Left ventricle myocardium inferior (tissue), 1 donor: ENCODE measurements at regions not wholly inside any gene's neighbourhood (a gene's known extent, or its start where the extent isn't known, plus 50 kb on each side); places are given as distances from the start of the nearest gene placed in this dataset.

Experiments
- DNase-seq: peaks from one replicate; pipeline ENCODE4 v3.0.0-alpha.2; 2020
- H3K27ac ChIP-seq: fragments of 200-600 bp; replicated peaks from 2 replicates; pipeline ENCODE4 v1.8.0; 2021
- H3K27me3 ChIP-seq: fragments of 200-600 bp; 2 replicates; pipeline ENCODE4 v1.8.0; 2021; ENCODE audit warnings: low read depth
- H3K36me3 ChIP-seq: fragments of 200-600 bp; 2 replicates; pipeline ENCODE4 v1.8.0; 2021
- H3K4me1 ChIP-seq: fragments of 200-600 bp; 2 replicates; pipeline ENCODE4 v1.8.0; 2021
- H3K4me3 ChIP-seq: fragments of 200-600 bp; 2 replicates; pipeline ENCODE4 v1.8.0; 2021; ENCODE audit warnings: mild to moderate bottlenecking, moderate library complexity
- H3K9me3 ChIP-seq: fragments of 200-600 bp; replicated peaks from 2 replicates; pipeline ENCODE4 v1.8.0; 2021
- CTCF ChIP-seq: fragments of 200-600 bp; IDR thresholded peaks from 2 replicates; pipeline ENCODE4 v1.8.0; 2021; ENCODE audit warnings: antibody characterized with exemption, mild to moderate bottlenecking, borderline replicate concordance
- intact Hi-C: fragments of 100-400 bp; cut with micrococcal nuclease; formaldehyde crosslinking; loops from one replicate; pipeline ENCODE4 v1.11.0; 2022
- donor health status: DM: no; HTN: yes; CAD: no; lungs with severe emphysema.

- H3K27ac ChIP-seq = no peak overlapping the region
- intact Hi-C loops = no loop called here
- no peak for TF ChIP-seq CTCF
- H3K4me3 ChIP-seq = no peak overlapping the region
- H3K27me3 ChIP-seq = no peaks in the 10 kb centered on the region
- H3K4me1 ChIP-seq = no peaks in the 10 kb centered on the region
- peaks cover 35% of the 10 kb centered on the region for H3K9me3 ChIP-seq
- H3K36me3 ChIP-seq = no peaks in the 10 kb centered on the region
- DNase-seq = no peak
These were observed 1898.9 kb downstream of the OLFM4 start for GRCh38 chr13:54927538-54927937.

GRCh38 chr13:54928071-54928470 lies 1899.5 kb downstream of the OLFM4 start:
- no peak for DNase-seq
- H3K27ac ChIP-seq = no peak overlapping the region

GRCh38 chr13:54934121-54934520 lies 1905.5 kb downstream of the OLFM4 start:
- no peak overlapping the region for H3K27ac ChIP-seq
- no peaks in the 10 kb centered on the region for H3K4me1 ChIP-seq
- DNase-seq = no peak
- TF ChIP-seq CTCF = no peak
- H3K27me3 ChIP-seq = no peaks in the 10 kb centered on the region
- no peak overlapping the region for H3K4me3 ChIP-seq
- H3K9me3 ChIP-seq = peaks cover 9% of the 10 kb centered on the region
- no peaks in the 10 kb centered on the region for H3K36me3 ChIP-seq
- intact Hi-C loops = no loop called here

More at GRCh38 chr13:54928071-54928470, 1899.5 kb downstream of the OLFM4 start:
- H3K9me3 ChIP-seq = peaks cover 30% of the 10 kb centered on the region
- H3K4me3 ChIP-seq = no peak overlapping the region
- H3K36me3 ChIP-seq = no peaks in the 10 kb centered on the region
- intact Hi-C loops = no loop called here
- no peaks in the 10 kb centered on the region for H3K4me1 ChIP-seq
- H3K27me3 ChIP-seq = no peaks in the 10 kb centered on the region
- TF ChIP-seq CTCF = no peak

GRCh38 chr13:54945973-54946372 lies 1917.4 kb downstream of the OLFM4 start:
- DNase-seq = no peak
- H3K27me3 ChIP-seq = no peaks in the 10 kb centered on the region
- intact Hi-C loops = no loop called here

GRCh38 chr13:54949735-54950134 lies 1921.1 kb downstream of the OLFM4 start:
- Histone ChIP-seq H3K4me1 (no peaks in the 10 kb centered on the region), H3K27me3 (no peaks in the 10 kb centered on the region), H3K9me3 (peaks cover 13% of the 10 kb centered on the region), H3K36me3 (no peaks in the 10 kb centered on the region), H3K27ac (no peak overlapping the region), H3K4me3 (no peak overlapping the region)
- no peak for DNase-seq
- no peak for TF ChIP-seq CTCF
- intact Hi-C loops = no loop called here

More at GRCh38 chr13:54945973-54946372, 1917.4 kb downstream of the OLFM4 start:
- H3K4me3 ChIP-seq = no peak overlapping the region
- no peaks in the 10 kb centered on the region for H3K4me1 ChIP-seq
- H3K9me3 ChIP-seq = peaks cover 23% of the 10 kb centered on the region
- no peak overlapping the region for H3K27ac ChIP-seq
- TF ChIP-seq CTCF = no peak
- no peaks in the 10 kb centered on the region for H3K36me3 ChIP-seq

- no peak for TF ChIP-seq CTCF
- no peak for DNase-seq
- H3K4me1 ChIP-seq = no peaks in the 10 kb centered on the region
- H3K27ac ChIP-seq = no peak overlapping the region
- no peak overlapping the region for H3K4me3 ChIP-seq
- H3K36me3 ChIP-seq = no peaks in the 10 kb centered on the region
- H3K27me3 ChIP-seq = no peaks in the 10 kb centered on the region
- intact Hi-C loops = no loop called here
- H3K9me3 ChIP-seq = peaks cover 13% of the 10 kb centered on the region
These were observed 1921.9 kb downstream of the OLFM4 start for GRCh38 chr13:54950546-54950945.
